ENCODE measurements at regions not wholly inside any gene's neighbourhood (a gene's known extent, or its start where the extent isn't known, plus 50 kb on each side); places are given as distances from the start of the nearest gene placed in this dataset.

GRCh38 chr1:79629414-79629813 is 622.9 kb upstream of the ADGRL4 start:
- Mint-ChIP-seq H3K4me1 (no peaks in the 10 kb centered on the region), H3K4me3 (no peak overlapping the region), H3K27me3 (ENCODE audit: low read depth in 3 of 3) (no peaks in the 10 kb centered on the region), H3K27ac (no peak overlapping the region), H3K9me3 (peaks cover 4 to 40% (median 22%) of the 10 kb centered on the region in 6 donors), H3K36me3 (no peaks in the 10 kb centered on the region)
- DNase-seq = no peak

- DNase-seq = no peak
- Mint-ChIP-seq H3K4me1 (no peaks in the 10 kb centered on the region), H3K36me3 (no peaks in the 10 kb centered on the region), H3K27me3 (ENCODE audit: low read depth in 3 of 3) (no peaks in the 10 kb centered on the region), H3K4me3 (no peak overlapping the region), H3K27ac (no peak overlapping the region), H3K9me3 (peaks cover 9 to 45% (median 26%) of the 10 kb centered on the region in 6 donors)
Measured at GRCh38 chr1:79617777-79618176, 611.2 kb upstream of the ADGRL4 start.

GRCh38 chr1:79614762-79615161 is 608.2 kb upstream of the ADGRL4 start:
- no peaks in the 10 kb centered on the region for H3K4me1 Mint-ChIP-seq
- H3K27me3 Mint-ChIP-seq (ENCODE audit: low read depth in 3 of 3) = no peaks in the 10 kb centered on the region
- H3K27ac Mint-ChIP-seq = no peak overlapping the region
- no peak overlapping the region for H3K4me3 Mint-ChIP-seq
- no peaks in the 10 kb centered on the region for H3K36me3 Mint-ChIP-seq
- peaks cover 10 to 46% (median 28%) of the 10 kb centered on the region in 6 donors for H3K9me3 Mint-ChIP-seq
- no peak for DNase-seq

DNA sequence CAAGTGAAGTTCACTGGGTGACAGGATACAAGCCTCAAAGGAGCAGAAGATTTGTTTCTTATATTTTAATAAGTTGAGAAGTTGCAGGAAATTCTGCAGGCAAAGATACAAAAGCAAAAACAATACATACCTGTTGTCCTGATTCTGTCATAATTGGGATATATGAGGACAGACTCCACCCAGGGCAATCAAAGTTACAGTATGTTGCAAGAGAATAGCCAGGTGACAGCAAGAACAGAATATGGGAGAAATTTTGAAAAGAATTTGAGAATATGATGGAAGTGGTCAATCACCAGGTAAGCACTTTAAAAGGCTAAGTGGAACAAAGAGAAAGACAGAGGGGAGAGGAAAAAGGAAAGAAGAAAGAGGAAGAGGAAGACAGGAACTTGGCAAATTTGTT is 607.6 kb upstream of the ADGRL4 start:
- H3K27me3 Mint-ChIP-seq (ENCODE audit: low read depth in 3 of 3) = no peaks in the 10 kb centered on the region
- H3K4me3 Mint-ChIP-seq = no peak overlapping the region
- DNase-seq = no peak
- H3K27ac Mint-ChIP-seq = no peak overlapping the region
- no peaks in the 10 kb centered on the region for H3K36me3 Mint-ChIP-seq
- H3K9me3 Mint-ChIP-seq = peaks cover 10 to 46% (median 28%) of the 10 kb centered on the region in 6 donors
- no peaks in the 10 kb centered on the region for H3K4me1 Mint-ChIP-seq

DNA sequence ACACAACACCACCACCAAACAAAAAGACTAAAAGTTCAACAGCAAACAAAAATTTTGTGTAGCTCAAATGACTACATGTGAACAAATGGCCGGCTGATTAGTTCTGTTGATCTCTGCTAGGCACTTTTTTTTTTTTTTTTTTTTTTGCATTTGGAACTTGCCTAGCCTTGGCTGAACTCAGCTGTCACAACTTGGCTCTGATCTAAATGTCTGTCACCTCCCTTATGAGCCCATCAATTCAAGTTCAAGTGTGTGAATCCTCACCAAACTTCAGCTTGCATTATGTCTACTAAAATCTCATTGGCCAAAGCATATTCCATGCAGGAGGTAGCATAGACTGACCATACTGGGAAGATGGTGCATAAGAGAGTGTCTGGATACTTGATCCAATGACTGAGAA is 606.5 kb upstream of the ADGRL4 start:
- Mint-ChIP-seq H3K27ac (no peak overlapping the region), H3K4me1 (no peaks in the 10 kb centered on the region), H3K4me3 (no peak overlapping the region), H3K27me3 (ENCODE audit: low read depth in 3 of 3) (no peaks in the 10 kb centered on the region), H3K9me3 (peaks cover 8 to 38% (median 24%) of the 10 kb centered on the region in 6 donors), H3K36me3 (no peaks in the 10 kb centered on the region)
- DNase-seq = no peak

DNA sequence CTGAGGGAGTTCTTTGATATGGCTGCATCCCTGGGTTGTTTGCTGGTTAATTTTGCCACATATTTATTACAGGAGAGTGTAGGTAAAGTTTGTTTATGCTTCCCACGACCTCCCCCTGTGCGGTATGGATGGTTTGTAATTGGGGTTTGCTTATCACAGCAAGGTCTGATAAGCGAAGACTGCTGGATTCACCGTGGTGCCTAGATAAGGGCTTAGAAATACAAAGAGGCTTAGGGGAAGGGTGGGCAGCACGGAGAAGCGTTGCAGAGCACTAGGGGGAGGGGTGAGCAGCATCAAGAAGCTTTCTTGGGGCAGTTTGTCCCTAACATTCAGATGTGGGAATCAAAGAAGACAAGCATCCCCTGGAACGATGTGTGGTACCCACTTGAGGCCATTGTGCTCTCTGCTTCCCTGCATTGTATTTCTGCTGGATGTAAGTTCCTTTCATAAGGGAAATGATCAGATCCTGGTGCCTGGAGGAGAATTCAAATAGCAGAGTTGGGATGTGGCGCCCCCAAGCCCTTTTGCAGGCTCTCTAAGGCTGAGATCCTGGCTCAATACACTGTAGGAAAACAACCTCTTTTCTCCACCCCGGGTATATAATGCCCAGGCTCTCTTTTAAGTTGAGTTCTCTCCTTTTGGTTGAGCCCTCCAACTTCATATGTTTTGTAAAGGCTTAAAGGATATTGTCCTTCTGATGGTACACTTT is 598.1 kb upstream of the ADGRL4 start:
- peaks cover 11 to 52% (median 20%) of the 10 kb centered on the region in 6 donors for H3K9me3 Mint-ChIP-seq
- no peak overlapping the region for H3K4me3 Mint-ChIP-seq
- H3K27me3 Mint-ChIP-seq (ENCODE audit: low read depth in 3 of 3) = peaks cover 0 to 2% (median 0%) of the 10 kb centered on the region in 3 donors
- DNase-seq = no peak
- no peaks in the 10 kb centered on the region for H3K4me1 Mint-ChIP-seq
- no peaks in the 10 kb centered on the region for H3K36me3 Mint-ChIP-seq
- no peak overlapping the region for H3K27ac Mint-ChIP-seq

DNA sequence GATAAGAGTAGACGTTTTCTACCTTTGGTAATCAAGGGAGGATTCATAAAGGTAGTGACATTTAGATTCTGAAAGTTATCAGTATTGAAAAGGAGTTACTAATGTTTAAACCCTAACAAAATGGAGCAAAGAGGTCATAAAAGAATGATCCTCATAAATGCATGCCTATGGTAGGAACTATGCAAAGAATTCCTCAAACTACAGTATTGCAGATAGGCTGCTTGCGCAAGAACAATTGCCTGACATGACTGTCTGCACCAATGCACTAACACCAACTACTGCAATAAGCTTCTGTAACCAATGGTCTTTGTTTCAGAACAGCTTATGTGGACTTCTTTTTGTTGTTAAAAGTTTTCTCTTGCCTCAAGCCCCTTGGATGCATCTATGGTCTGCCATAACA is 597.3 kb upstream of the ADGRL4 start:
- Mint-ChIP-seq H3K4me1 (no peaks in the 10 kb centered on the region), H3K9me3 (peaks cover 11 to 52% (median 20%) of the 10 kb centered on the region in 6 donors), H3K27me3 (ENCODE audit: low read depth in 3 of 3) (peaks cover 0 to 2% (median 0%) of the 10 kb centered on the region in 3 donors), H3K36me3 (no peaks in the 10 kb centered on the region), H3K4me3 (no peak overlapping the region), H3K27ac (no peak overlapping the region)
- no peak for DNase-seq

DNA sequence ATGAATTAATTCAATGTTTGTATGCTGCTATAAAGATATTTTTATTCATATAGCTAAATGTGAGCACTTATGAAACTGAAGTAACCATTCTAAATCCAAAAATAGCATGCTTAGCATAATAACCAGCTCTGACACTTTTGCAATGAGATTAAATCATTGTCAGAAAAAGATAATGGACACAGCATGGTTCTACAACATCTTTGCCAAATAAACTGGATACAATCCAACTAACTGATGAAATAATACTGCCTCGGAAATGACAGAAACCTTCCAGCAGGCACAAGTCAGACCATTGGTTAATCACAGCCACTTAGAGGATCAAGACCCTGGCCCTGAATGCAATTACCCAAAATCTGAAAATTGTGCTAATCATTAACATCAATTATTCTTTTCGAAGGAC is 592.7 kb upstream of the ADGRL4 start:
- Mint-ChIP-seq H3K27ac (no peak overlapping the region), H3K4me3 (no peak overlapping the region), H3K9me3 (peaks cover 14 to 52% (median 25%) of the 10 kb centered on the region in 6 donors), H3K4me1 (no peaks in the 10 kb centered on the region), H3K27me3 (ENCODE audit: low read depth in 3 of 3) (no peaks in the 10 kb centered on the region), H3K36me3 (no peaks in the 10 kb centered on the region)
- DNase-seq = no peak

DNA sequence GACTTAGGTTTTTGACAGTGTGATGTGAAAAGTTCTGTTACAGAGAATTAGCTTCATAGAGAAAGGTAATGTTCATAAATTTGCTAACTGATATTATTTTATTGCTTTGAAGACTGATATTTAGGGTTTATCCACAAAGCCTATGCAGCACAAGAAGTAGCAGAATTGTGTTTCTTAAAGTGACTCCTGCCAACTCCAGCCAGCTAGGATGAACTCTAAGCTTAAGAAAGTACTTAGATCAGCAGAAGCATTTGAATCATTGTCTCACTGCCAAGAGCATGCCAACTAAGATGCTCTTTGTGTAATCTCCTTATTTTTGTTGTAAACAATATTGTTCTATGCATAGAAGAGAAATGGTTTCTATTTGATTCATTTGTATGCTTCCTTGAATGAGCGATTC is 589.4 kb upstream of the ADGRL4 start:
- H3K9me3 Mint-ChIP-seq = peaks cover 13 to 32% (median 21%) of the 10 kb centered on the region in 6 donors
- no peaks in the 10 kb centered on the region for H3K27me3 Mint-ChIP-seq (ENCODE audit: low read depth in 3 of 3)
- H3K4me3 Mint-ChIP-seq = no peak overlapping the region
- H3K27ac Mint-ChIP-seq = no peak overlapping the region
- H3K4me1 Mint-ChIP-seq = no peaks in the 10 kb centered on the region
- H3K36me3 Mint-ChIP-seq = no peaks in the 10 kb centered on the region
- DNase-seq = no peak

DNA sequence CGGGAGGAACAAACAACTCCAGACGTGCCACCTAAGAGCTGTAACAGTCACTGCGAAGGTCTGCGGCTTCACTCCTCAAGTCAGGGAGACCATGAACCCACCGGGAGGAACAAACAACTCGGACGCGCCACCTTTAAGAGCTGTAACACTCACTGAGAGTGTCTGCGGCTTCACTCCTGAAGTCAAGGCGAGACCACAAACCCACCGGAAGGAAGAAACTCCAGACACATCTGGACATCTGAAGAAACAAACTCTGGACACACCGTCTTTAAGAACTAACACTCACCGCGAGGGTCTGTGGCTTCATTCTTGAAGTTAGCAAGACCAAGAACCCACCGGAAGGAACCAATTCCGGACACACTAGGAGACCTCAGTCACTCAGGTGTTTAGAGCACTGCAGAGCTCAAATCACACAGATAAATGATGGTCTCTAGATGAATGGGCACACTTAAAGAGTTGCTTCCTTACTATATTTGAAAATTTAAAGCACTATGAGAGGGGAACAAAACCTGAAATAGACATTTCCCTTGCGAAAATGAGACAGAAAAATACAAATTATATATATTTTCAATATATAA is 587.7 kb upstream of the ADGRL4 start:
- Mint-ChIP-seq H3K4me3 (no peak overlapping the region), H3K9me3 (peaks cover 13 to 26% (median 16%) of the 10 kb centered on the region in 6 donors), H3K36me3 (no peaks in the 10 kb centered on the region), H3K27ac (no peak overlapping the region), H3K4me1 (no peaks in the 10 kb centered on the region), H3K27me3 (ENCODE audit: low read depth in 3 of 3) (no peaks in the 10 kb centered on the region)
- no peak for DNase-seq

- no peaks in the 10 kb centered on the region for H3K27me3 Mint-ChIP-seq (ENCODE audit: low read depth in 3 of 3)
- H3K4me3 Mint-ChIP-seq = no peak overlapping the region
- no peaks in the 10 kb centered on the region for H3K4me1 Mint-ChIP-seq
- H3K27ac Mint-ChIP-seq = no peak overlapping the region
- H3K9me3 Mint-ChIP-seq = peaks cover 9 to 29% (median 13%) of the 10 kb centered on the region in 6 donors
- no peak for DNase-seq
- H3K36me3 Mint-ChIP-seq = no peaks in the 10 kb centered on the region
Measured at GRCh38 chr1:79592707-79593106, 586.2 kb upstream of the ADGRL4 start.

DNA sequence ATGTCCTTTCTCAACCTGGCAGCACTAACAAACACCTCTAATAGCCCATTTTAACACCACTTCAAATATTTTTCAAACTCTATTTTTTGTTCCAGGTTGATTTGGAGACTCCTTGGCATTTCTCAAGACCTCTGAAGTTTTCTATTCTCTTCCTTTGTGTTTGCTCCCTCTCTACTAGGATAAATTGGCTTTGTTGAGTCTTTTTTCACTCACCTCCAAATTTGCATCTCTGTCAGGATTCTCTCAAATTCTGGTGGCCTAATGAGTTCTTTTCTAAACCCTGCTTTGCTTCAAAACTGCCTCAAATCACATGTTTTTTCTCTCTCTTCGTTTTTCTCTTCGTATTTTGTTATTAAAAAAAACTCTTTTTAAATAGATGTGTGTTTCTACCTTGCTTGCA is 582.2 kb upstream of the ADGRL4 start:
- Mint-ChIP-seq H3K27ac (no peak overlapping the region), H3K4me3 (no peak overlapping the region), H3K4me1 (no peaks in the 10 kb centered on the region), H3K9me3 (peaks cover 9 to 44% (median 25%) of the 10 kb centered on the region in 6 donors), H3K36me3 (no peaks in the 10 kb centered on the region), H3K27me3 (ENCODE audit: low read depth in 3 of 3) (no peaks in the 10 kb centered on the region)
- DNase-seq = no peak

GRCh38 chr1:79587229-79587628 is 580.7 kb upstream of the ADGRL4 start:
- no peak overlapping the region for H3K27ac Mint-ChIP-seq
- H3K4me1 Mint-ChIP-seq = no peaks in the 10 kb centered on the region
- H3K36me3 Mint-ChIP-seq = no peaks in the 10 kb centered on the region
- peaks cover 0 to 2% (median 0%) of the 10 kb centered on the region in 3 donors for H3K27me3 Mint-ChIP-seq (ENCODE audit: low read depth in 3 of 3)
- peaks cover 7 to 56% (median 29%) of the 10 kb centered on the region in 6 donors for H3K9me3 Mint-ChIP-seq
- no peak overlapping the region for H3K4me3 Mint-ChIP-seq
- no peak for DNase-seq

GRCh38 chr1:79585801-79586200 is 579.3 kb upstream of the ADGRL4 start:
- Mint-ChIP-seq H3K27ac (no peak overlapping the region), H3K27me3 (ENCODE audit: low read depth in 3 of 3) (peaks cover 0 to 2% (median 0%) of the 10 kb centered on the region in 3 donors), H3K4me3 (no peak overlapping the region), H3K36me3 (no peaks in the 10 kb centered on the region), H3K4me1 (no peaks in the 10 kb centered on the region), H3K9me3 (peaks cover 9 to 56% (median 28%) of the 10 kb centered on the region in 6 donors)
- no peak for DNase-seq

DNA sequence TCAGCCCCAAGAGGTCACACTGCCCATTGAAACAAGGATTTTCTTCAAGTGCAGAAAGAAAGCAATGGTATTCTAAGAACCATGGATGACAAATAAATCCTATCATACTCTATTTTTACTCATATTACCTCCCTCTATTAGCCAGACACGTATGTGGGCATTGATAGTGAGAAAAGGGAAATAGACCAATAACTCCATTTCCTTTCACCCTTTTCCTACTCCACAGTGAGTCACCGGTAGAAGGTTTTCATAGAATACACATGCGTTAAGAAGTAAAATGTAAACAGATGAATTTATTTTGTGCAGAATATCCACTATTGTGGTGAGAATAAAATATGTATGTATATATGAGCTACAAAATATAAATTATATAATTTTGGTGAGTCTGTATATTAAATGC is 568.9 kb upstream of the ADGRL4 start:
- H3K27me3 Mint-ChIP-seq (ENCODE audit: low read depth in 3 of 3) = no peaks in the 10 kb centered on the region
- H3K9me3 Mint-ChIP-seq = peaks cover 0 to 42% (median 9%) of the 10 kb centered on the region in 6 donors
- no peaks in the 10 kb centered on the region for H3K4me1 Mint-ChIP-seq
- no peak overlapping the region for H3K4me3 Mint-ChIP-seq
- H3K27ac Mint-ChIP-seq = no peak overlapping the region
- DNase-seq = no peak
- H3K36me3 Mint-ChIP-seq = peaks cover 0 to 4% (median 0%) of the 10 kb centered on the region in 3 donors
